WTC11 (cell line): ENCODE measurements at regions not wholly inside any gene's neighbourhood (a gene's known extent, or its start where the extent isn't known, plus 50 kb on each side); places are given as distances from the start of the nearest gene placed in this dataset.

Source experiments
- ATAC-seq: fragments of 200-7000 bp; cut with Tn5 transposase; 2 replicates; pipeline ENCODE4 v1.10.0; 2021; ENCODE audit warnings: mild to moderate bottlenecking, moderate library complexity
- CTCF ChIA-PET: fragments of 300-600 bp; sonication (Branson Sonifier 250); formaldehyde crosslinking; loops from one replicate; lab custom pipeline; 2021; ENCODE audit warnings: antibody characterized with exemption; lab: Charles Lee
- POLR2A ChIA-PET: fragments of 350-600 bp; sonication (Branson Sonifier 250); formaldehyde crosslinking; loops from one replicate; lab custom pipeline; 2021; ENCODE audit warnings: antibody characterized with exemption; lab: Charles Lee
- DNase-seq: peaks from one replicate; pipeline ENCODE4 v3.0.0; 2021; ENCODE audit warnings: low spot score
- H3K27ac Mint-ChIP-seq: 2 replicates; pipeline ENCODE4 v1.8.0; 2021; ENCODE audit warnings: mixed read lengths
- H3K27me3 Mint-ChIP-seq: 2 replicates; pipeline ENCODE4 v1.8.0; 2021; ENCODE audit warnings: low read depth, mild to moderate bottlenecking, moderate library complexity, mixed read lengths
- H3K36me3 Mint-ChIP-seq: 2 replicates; pipeline ENCODE4 v1.8.0; 2021; ENCODE audit warnings: mixed read lengths
- H3K4me1 Mint-ChIP-seq: 2 replicates; pipeline ENCODE4 v1.8.0; 2022; ENCODE audit warnings: mixed read lengths
- H3K4me3 Mint-ChIP-seq: 2 replicates; pipeline ENCODE4 v1.8.0; 2021; ENCODE audit warnings: mild to moderate bottlenecking, moderate library complexity, mixed read lengths
- H3K9me3 Mint-ChIP-seq: 2 replicates; pipeline ENCODE4 v1.8.0; 2021; ENCODE audit warnings: mixed read lengths
- ATF1 ChIP-seq: sonication (generic); formaldehyde crosslinking; IDR thresholded peaks from 2 replicates; pipeline ENCODE4 v1.8.1; 2023; ENCODE audit warnings: mild to moderate bottlenecking, moderate library complexity, missing genetic modification reagents
- CREB1 ChIP-seq: sonication (generic); formaldehyde crosslinking; IDR thresholded peaks from 2 replicates; pipeline ENCODE4 v1.8.0; 2023; ENCODE audit warnings: mild to moderate bottlenecking, missing genetic modification reagents
- FOXP4 ChIP-seq: sonication (generic); formaldehyde crosslinking; IDR thresholded peaks from 2 replicates; pipeline ENCODE4 v1.8.0; 2022; ENCODE audit warnings: mild to moderate bottlenecking, missing genetic modification reagents
- GTF2I ChIP-seq: fragments of 250-450 bp; sonication (Bioruptor Pico); conservative IDR thresholded peaks from 2 replicates; pipeline ENCODE4 v1.4.0; 2021; ENCODE audit warnings: mild to moderate bottlenecking
- NFE2L1 ChIP-seq: sonication (generic); formaldehyde crosslinking; IDR thresholded peaks from 2 replicates; pipeline ENCODE4 v1.8.1; 2023; ENCODE audit warnings: missing genetic modification reagents
- RORB ChIP-seq: fragments of 250-450 bp; sonication (Bioruptor Pico); IDR thresholded peaks from 2 replicates; pipeline ENCODE4 v1.9.0; 2021; ENCODE audit warnings: mild to moderate bottlenecking
- TCF7 ChIP-seq: sonication (generic); formaldehyde crosslinking; IDR thresholded peaks from 2 replicates; pipeline ENCODE4 v1.8.0; 2022; ENCODE audit warnings: mild to moderate bottlenecking, low read depth, missing genetic modification reagents, moderate library complexity
- ZNF121 ChIP-seq: sonication (generic); formaldehyde crosslinking; IDR thresholded peaks from 2 replicates; pipeline ENCODE4 v1.8.0; 2023; ENCODE audit warnings: missing genetic modification reagents
- ZNF232 ChIP-seq: sonication (generic); formaldehyde crosslinking; IDR thresholded peaks from 2 replicates; pipeline ENCODE4 v1.8.0; 2022; ENCODE audit warnings: mild to moderate bottlenecking, missing genetic modification reagents
- ZNF263 ChIP-seq: sonication (generic); formaldehyde crosslinking; IDR thresholded peaks from 2 replicates; pipeline ENCODE4 v1.8.1; 2022; ENCODE audit warnings: low read depth, mild to moderate bottlenecking, moderate library complexity, missing genetic modification reagents
- ZNF396 ChIP-seq: fragments of 250-450 bp; sonication (Bioruptor Pico); IDR thresholded peaks from 2 replicates; pipeline ENCODE4 v1.8.0; 2021; ENCODE audit warnings: mild to moderate bottlenecking, moderate library complexity, borderline replicate concordance
- TF ChIP-seq, protein P1 (sequence below): sonication (generic); formaldehyde crosslinking; IDR thresholded peaks from 2 replicates; pipeline ENCODE4 v1.8.0; 2023; ENCODE audit warnings: missing genetic modification reagents, mild to moderate bottlenecking, borderline replicate concordance
- TF ChIP-seq, protein P2 (sequence below): fragments of 250-450 bp; sonication (Bioruptor Pico); IDR thresholded peaks from 2 replicates; pipeline ENCODE4 v1.9.0; 2021; ENCODE audit warnings: mild to moderate bottlenecking, borderline replicate concordance
- TF ChIP-seq, protein P3 (sequence below): sonication (generic); formaldehyde crosslinking; IDR thresholded peaks from 2 replicates; pipeline ENCODE4 v1.8.0; 2022; ENCODE audit warnings: mild to moderate bottlenecking, missing genetic modification reagents
- TF ChIP-seq, protein P4 (sequence below): sonication (generic); formaldehyde crosslinking; IDR thresholded peaks from 2 replicates; pipeline ENCODE4 v1.8.1; 2023; ENCODE audit warnings: mild to moderate bottlenecking, missing genetic modification reagents, borderline replicate concordance

DNA sequence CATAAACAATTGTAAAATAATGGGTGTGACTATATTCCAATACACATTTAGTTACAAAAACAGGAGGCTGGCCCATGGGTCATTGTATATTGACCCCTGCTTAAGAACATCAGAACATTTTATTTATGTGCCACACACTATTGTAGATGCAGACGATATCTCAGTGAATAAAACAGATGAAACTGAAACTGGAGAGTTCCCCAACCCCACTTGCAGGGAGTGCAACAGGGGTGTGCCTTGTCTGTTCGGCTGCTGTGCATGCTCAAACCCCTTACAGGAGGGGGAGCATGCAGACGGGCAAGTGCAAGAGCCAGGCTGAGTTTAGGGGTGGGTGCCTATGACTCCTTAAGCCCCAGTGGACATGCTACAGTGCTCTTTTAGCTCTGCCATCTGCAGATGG, 509.6 kb downstream of the IGSF11 start:
- no peaks in the 10 kb centered on the region for H3K36me3 Mint-ChIP-seq
- H3K4me3 Mint-ChIP-seq: no peak overlapping the region
- H3K27ac Mint-ChIP-seq: no peak overlapping the region
- CTCF ChIA-PET: no interaction called here
- H3K4me1 Mint-ChIP-seq: peaks cover 11% of the 10 kb centered on the region
- ATAC-seq: no peak
- POLR2A ChIA-PET: no interaction called here
- H3K27me3 Mint-ChIP-seq: no peaks in the 10 kb centered on the region
- DNase-seq: no peak
- H3K9me3 Mint-ChIP-seq: peaks cover 15% of the 10 kb centered on the region
- TF ChIP-seq, protein P1, sequence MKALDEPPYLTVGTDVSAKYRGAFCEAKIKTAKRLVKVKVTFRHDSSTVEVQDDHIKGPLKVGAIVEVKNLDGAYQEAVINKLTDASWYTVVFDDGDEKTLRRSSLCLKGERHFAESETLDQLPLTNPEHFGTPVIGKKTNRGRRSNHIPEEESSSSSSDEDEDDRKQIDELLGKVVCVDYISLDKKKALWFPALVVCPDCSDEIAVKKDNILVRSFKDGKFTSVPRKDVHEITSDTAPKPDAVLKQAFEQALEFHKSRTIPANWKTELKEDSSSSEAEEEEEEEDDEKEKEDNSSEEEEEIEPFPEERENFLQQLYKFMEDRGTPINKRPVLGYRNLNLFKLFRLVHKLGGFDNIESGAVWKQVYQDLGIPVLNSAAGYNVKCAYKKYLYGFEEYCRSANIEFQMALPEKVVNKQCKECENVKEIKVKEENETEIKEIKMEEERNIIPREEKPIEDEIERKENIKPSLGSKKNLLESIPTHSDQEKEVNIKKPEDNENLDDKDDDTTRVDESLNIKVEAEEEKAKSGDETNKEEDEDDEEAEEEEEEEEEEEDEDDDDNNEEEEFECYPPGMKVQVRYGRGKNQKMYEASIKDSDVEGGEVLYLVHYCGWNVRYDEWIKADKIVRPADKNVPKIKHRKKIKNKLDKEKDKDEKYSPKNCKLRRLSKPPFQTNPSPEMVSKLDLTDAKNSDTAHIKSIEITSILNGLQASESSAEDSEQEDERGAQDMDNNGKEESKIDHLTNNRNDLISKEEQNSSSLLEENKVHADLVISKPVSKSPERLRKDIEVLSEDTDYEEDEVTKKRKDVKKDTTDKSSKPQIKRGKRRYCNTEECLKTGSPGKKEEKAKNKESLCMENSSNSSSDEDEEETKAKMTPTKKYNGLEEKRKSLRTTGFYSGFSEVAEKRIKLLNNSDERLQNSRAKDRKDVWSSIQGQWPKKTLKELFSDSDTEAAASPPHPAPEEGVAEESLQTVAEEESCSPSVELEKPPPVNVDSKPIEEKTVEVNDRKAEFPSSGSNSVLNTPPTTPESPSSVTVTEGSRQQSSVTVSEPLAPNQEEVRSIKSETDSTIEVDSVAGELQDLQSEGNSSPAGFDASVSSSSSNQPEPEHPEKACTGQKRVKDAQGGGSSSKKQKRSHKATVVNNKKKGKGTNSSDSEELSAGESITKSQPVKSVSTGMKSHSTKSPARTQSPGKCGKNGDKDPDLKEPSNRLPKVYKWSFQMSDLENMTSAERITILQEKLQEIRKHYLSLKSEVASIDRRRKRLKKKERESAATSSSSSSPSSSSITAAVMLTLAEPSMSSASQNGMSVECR (CRISPR knock-in tag): no peak
- no peak for TF ChIP-seq GTF2I (CRISPR knock-in tag)
- no peak for TF ChIP-seq ZNF121
- TF ChIP-seq ATF1 (CRISPR knock-in tag): no peak
- TF ChIP-seq, protein P2, sequence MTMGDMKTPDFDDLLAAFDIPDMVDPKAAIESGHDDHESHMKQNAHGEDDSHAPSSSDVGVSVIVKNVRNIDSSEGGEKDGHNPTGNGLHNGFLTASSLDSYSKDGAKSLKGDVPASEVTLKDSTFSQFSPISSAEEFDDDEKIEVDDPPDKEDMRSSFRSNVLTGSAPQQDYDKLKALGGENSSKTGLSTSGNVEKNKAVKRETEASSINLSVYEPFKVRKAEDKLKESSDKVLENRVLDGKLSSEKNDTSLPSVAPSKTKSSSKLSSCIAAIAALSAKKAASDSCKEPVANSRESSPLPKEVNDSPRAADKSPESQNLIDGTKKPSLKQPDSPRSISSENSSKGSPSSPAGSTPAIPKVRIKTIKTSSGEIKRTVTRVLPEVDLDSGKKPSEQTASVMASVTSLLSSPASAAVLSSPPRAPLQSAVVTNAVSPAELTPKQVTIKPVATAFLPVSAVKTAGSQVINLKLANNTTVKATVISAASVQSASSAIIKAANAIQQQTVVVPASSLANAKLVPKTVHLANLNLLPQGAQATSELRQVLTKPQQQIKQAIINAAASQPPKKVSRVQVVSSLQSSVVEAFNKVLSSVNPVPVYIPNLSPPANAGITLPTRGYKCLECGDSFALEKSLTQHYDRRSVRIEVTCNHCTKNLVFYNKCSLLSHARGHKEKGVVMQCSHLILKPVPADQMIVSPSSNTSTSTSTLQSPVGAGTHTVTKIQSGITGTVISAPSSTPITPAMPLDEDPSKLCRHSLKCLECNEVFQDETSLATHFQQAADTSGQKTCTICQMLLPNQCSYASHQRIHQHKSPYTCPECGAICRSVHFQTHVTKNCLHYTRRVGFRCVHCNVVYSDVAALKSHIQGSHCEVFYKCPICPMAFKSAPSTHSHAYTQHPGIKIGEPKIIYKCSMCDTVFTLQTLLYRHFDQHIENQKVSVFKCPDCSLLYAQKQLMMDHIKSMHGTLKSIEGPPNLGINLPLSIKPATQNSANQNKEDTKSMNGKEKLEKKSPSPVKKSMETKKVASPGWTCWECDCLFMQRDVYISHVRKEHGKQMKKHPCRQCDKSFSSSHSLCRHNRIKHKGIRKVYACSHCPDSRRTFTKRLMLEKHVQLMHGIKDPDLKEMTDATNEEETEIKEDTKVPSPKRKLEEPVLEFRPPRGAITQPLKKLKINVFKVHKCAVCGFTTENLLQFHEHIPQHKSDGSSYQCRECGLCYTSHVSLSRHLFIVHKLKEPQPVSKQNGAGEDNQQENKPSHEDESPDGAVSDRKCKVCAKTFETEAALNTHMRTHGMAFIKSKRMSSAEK (CRISPR knock-in tag): no peak
- TF ChIP-seq, protein P3, sequence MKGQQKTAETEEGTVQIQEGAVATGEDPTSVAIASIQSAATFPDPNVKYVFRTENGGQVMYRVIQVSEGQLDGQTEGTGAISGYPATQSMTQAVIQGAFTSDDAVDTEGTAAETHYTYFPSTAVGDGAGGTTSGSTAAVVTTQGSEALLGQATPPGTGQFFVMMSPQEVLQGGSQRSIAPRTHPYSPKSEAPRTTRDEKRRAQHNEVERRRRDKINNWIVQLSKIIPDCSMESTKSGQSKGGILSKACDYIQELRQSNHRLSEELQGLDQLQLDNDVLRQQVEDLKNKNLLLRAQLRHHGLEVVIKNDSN (CRISPR knock-in tag): no peak
- TF ChIP-seq FOXP4: no peak
- TF ChIP-seq RORB (CRISPR knock-in tag): no peak
- TF ChIP-seq ZNF396 (CRISPR knock-in tag): no peak

DNA sequence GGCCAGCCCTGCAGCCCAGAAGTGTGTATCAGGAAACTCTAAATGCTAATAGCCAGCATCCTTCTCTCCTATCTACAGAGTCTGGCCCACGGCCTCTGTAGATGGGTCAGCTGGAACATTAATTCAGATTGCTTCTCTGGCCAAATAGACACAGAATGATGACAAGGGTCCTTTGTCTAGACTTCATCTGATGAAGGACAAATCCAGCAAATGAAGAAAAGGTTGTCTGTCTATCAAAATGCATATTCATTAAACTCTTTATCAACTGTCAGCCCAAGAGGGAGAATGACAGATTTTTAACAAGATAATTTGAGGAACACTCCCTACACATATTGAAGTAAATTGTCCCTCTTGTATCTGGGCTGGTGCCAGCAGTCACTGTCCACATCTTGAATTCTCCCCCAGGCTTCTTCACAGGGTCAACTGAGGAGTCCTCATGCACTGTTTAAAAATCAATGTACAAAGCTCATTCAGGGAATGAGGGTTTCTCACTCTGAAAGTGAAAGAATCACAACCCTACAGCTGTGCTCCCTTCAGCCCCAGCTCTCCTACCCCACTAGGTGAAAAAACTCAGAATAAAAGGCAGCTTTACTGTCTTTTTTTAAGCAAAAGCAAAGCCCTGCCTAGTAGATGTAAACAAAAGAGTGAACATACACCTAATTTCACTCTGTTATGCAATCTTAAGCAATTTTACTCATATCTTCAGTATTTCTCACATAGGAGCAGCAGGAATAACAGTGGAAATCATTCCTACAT, 507.7 kb downstream of the IGSF11 start:
- DNase-seq (no peak), ATAC-seq (no peak)
- Mint-ChIP-seq H3K27me3 (no peaks in the 10 kb centered on the region), H3K27ac (no peak overlapping the region), H3K36me3 (peaks cover 10% of the 10 kb centered on the region), H3K4me3 (no peak overlapping the region), H3K4me1 (peaks cover 11% of the 10 kb centered on the region), H3K9me3 (peaks cover 27% of the 10 kb centered on the region)
- ChIA-PET CTCF (no interaction called here), POLR2A (no interaction called here)
- no peak for TF ChIP-seq FOXP4
- TF ChIP-seq, protein P4, sequence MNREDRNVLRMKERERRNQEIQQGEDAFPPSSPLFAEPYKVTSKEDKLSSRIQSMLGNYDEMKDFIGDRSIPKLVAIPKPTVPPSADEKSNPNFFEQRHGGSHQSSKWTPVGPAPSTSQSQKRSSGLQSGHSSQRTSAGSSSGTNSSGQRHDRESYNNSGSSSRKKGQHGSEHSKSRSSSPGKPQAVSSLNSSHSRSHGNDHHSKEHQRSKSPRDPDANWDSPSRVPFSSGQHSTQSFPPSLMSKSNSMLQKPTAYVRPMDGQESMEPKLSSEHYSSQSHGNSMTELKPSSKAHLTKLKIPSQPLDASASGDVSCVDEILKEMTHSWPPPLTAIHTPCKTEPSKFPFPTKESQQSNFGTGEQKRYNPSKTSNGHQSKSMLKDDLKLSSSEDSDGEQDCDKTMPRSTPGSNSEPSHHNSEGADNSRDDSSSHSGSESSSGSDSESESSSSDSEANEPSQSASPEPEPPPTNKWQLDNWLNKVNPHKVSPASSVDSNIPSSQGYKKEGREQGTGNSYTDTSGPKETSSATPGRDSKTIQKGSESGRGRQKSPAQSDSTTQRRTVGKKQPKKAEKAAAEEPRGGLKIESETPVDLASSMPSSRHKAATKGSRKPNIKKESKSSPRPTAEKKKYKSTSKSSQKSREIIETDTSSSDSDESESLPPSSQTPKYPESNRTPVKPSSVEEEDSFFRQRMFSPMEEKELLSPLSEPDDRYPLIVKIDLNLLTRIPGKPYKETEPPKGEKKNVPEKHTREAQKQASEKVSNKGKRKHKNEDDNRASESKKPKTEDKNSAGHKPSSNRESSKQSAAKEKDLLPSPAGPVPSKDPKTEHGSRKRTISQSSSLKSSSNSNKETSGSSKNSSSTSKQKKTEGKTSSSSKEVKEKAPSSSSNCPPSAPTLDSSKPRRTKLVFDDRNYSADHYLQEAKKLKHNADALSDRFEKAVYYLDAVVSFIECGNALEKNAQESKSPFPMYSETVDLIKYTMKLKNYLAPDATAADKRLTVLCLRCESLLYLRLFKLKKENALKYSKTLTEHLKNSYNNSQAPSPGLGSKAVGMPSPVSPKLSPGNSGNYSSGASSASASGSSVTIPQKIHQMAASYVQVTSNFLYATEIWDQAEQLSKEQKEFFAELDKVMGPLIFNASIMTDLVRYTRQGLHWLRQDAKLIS (CRISPR knock-in tag): no peak
- TF ChIP-seq ZNF232 (CRISPR knock-in tag): no peak
- TF ChIP-seq TCF7: no peak
- no peak for TF ChIP-seq CREB1 (CRISPR knock-in tag)
- TF ChIP-seq ZNF263 (CRISPR knock-in tag): no peak
- no peak for TF ChIP-seq NFE2L1 (CRISPR knock-in tag)
